GM06990 (cell line): ENCODE measurements at regions not wholly inside any gene's neighbourhood (a gene's known extent, or its start where the extent isn't known, plus 50 kb on each side); places are given as distances from the start of the nearest gene placed in this dataset.

Source experiments
- DNase-seq: peaks from one replicate; pipeline ENCODE4 v3.0.0-alpha.2; 2011; ENCODE audit not compliant: insufficient read length; ENCODE audit errors: extremely low read depth
- H3K27me3 ChIP-seq: replicated peaks from 2 replicates; pipeline ENCODE4 v1.6.0; 2011; ENCODE audit warnings: low read length; ENCODE audit not compliant: control insufficient read depth, insufficient read depth
- H3K36me3 ChIP-seq: 2 replicates; pipeline ENCODE4 v1.5.1; 2011; ENCODE audit warnings: low read length; ENCODE audit not compliant: control insufficient read depth, insufficient read depth
- H3K4me3 ChIP-seq: replicated peaks from 2 replicates; pipeline ENCODE4 v1.5.1; 2011; ENCODE audit warnings: low read depth, mild to moderate bottlenecking, control low read depth, low read length
- CTCF ChIP-seq: IDR thresholded peaks from 2 replicates; pipeline ENCODE4 v1.5.1; 2011; ENCODE audit warnings: low read length, control low read depth, mild to moderate bottlenecking, inconsistent platforms; ENCODE audit not compliant: insufficient read depth, poor library complexity, severe bottlenecking

DNA sequence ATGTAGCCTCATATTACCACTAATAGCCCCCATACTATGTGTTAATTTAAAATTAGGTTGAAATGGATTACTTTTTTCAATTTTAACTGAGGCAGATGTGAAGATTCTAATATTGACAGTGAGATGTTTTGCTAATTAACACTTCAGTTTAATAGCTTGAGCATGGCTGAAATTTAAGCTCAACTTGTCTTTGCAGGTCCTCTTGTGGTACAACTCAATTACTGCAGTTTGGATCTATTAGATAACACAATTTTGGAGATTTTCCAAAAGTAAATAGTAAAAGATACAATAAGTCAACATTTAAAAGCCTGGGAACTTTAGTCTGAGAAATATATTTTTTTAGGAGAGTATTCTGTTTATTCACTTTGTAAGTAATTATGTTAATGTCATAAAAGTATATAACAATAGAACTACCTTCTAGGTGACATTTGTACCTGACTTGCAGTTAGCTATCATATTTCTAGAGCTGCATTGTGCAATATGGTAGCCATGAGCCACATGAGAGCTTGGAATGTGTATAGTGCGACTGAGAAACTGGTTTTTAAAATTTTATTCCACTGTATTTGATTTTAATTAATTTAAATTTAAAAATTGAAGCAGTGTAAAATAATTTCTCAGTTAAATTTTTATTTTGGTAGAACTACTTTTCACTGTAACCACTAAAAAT is 73.1 kb upstream of the FMR1 start:
- no peaks in the 10 kb centered on the region for H3K27me3 ChIP-seq
- no peaks in the 10 kb centered on the region for H3K36me3 ChIP-seq
- H3K4me3 ChIP-seq, result no peak overlapping the region
- TF ChIP-seq CTCF, result peak; percentile 47
- no peak for DNase-seq

DNA sequence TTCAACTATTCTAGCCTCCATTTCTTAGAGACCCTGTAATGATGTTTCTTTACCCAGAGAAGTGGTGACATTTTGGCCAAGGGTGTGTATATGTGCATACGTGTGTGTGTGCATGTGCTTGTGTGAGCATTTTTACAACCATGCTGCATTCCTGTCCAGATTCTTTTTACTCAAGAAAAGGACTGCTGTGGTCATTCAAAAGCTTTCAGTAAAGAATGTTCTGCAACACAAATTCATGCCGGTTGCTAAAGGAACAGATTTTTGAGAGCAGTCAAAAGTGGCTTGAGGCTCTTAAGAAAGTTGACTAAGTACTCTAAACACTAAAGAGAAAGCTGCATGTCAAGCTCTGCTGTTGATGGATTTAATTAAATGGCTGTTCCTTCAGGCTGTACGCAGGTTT is 65.0 kb upstream of the FMR1 start:
- H3K27me3 ChIP-seq, result no peaks in the 10 kb centered on the region
- H3K4me3 ChIP-seq, result no peak overlapping the region
- no peak for TF ChIP-seq CTCF
- DNase-seq, result no peak
- H3K36me3 ChIP-seq, result no peaks in the 10 kb centered on the region

DNA sequence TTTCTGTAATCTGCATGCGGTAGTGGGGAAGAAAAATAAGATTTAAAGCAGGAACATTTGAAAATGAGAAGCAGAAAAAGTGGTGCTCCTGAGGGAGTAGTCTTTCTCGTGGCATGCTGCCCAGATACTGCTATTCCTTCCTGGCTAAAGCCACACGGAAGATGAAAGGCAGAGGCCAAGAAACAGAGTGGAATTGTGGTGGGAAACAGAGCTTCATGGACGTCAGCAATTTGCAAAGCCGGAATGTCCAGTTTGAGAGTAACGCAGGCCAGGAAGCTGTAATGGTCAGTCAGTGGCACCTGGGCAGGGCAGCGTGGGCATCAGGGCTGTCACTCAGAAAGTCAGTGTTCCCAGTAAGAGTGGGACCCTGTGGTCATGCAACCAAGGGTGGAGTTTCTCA is 63.7 kb upstream of the FMR1 start:
- no peak for DNase-seq
- Histone ChIP-seq H3K36me3 (no peaks in the 10 kb centered on the region), H3K4me3 (no peak overlapping the region), H3K27me3 (no peaks in the 10 kb centered on the region)
- TF ChIP-seq CTCF, result no peak

GRCh38 chrX:147848543-147849443 is 62.9 kb upstream of the FMR1 start:
- H3K4me3 ChIP-seq, result no peak overlapping the region
- H3K27me3 ChIP-seq, result no peaks in the 10 kb centered on the region
- TF ChIP-seq CTCF, result no peak
- no peak for DNase-seq
- no peaks in the 10 kb centered on the region for H3K36me3 ChIP-seq

GRCh38 chrX:147850875-147851274 is 60.8 kb upstream of the FMR1 start:
- Histone ChIP-seq H3K27me3 (no peaks in the 10 kb centered on the region), H3K36me3 (no peaks in the 10 kb centered on the region), H3K4me3 (no peak overlapping the region)
- TF ChIP-seq CTCF, result no peak
- no peak for DNase-seq
